WTC11 (cell line): ENCODE measurements at regions not wholly inside any gene's neighbourhood (a gene's known extent, or its start where the extent isn't known, plus 50 kb on each side); places are given as distances from the start of the nearest gene placed in this dataset.

Source experiments
- ATAC-seq: fragments of 200-7000 bp; cut with Tn5 transposase; 2 replicates; pipeline ENCODE4 v1.10.0; 2021; ENCODE audit warnings: mild to moderate bottlenecking, moderate library complexity
- CTCF ChIA-PET: fragments of 300-600 bp; sonication (Branson Sonifier 250); formaldehyde crosslinking; loops from one replicate; lab custom pipeline; 2021; ENCODE audit warnings: antibody characterized with exemption; lab: Charles Lee
- POLR2A ChIA-PET: fragments of 350-600 bp; sonication (Branson Sonifier 250); formaldehyde crosslinking; loops from one replicate; lab custom pipeline; 2021; ENCODE audit warnings: antibody characterized with exemption; lab: Charles Lee
- DNase-seq: peaks from one replicate; pipeline ENCODE4 v3.0.0; 2021; ENCODE audit warnings: low spot score
- H3K27ac Mint-ChIP-seq: 2 replicates; pipeline ENCODE4 v1.8.0; 2021; ENCODE audit warnings: mixed read lengths
- H3K27me3 Mint-ChIP-seq: 2 replicates; pipeline ENCODE4 v1.8.0; 2021; ENCODE audit warnings: low read depth, mild to moderate bottlenecking, moderate library complexity, mixed read lengths
- H3K36me3 Mint-ChIP-seq: 2 replicates; pipeline ENCODE4 v1.8.0; 2021; ENCODE audit warnings: mixed read lengths
- H3K4me1 Mint-ChIP-seq: 2 replicates; pipeline ENCODE4 v1.8.0; 2022; ENCODE audit warnings: mixed read lengths
- H3K4me3 Mint-ChIP-seq: 2 replicates; pipeline ENCODE4 v1.8.0; 2021; ENCODE audit warnings: mild to moderate bottlenecking, moderate library complexity, mixed read lengths
- H3K9me3 Mint-ChIP-seq: 2 replicates; pipeline ENCODE4 v1.8.0; 2021; ENCODE audit warnings: mixed read lengths
- ATF3 ChIP-seq: sonication (generic); formaldehyde crosslinking; conservative IDR thresholded peaks from 2 replicates; pipeline ENCODE4 v1.8.1; 2022; ENCODE audit warnings: mild to moderate bottlenecking, missing genetic modification reagents
- CTCF ChIP-seq: fragments of 200-600 bp; IDR thresholded peaks from 2 replicates; pipeline ENCODE4 v1.8.0; 2022; ENCODE audit warnings: antibody characterized with exemption
- JAZF1 ChIP-seq: fragments of 250-450 bp; sonication (Bioruptor Pico); IDR thresholded peaks from 2 replicates; pipeline ENCODE4 v1.9.0; 2021; ENCODE audit warnings: moderate library complexity, mild to moderate bottlenecking, inconsistent platforms
- NFYB ChIP-seq: sonication (generic); formaldehyde crosslinking; conservative IDR thresholded peaks from 2 replicates; pipeline ENCODE4 v1.8.0; 2022; ENCODE audit warnings: low read depth, missing genetic modification reagents
- PRDM15 ChIP-seq: sonication (generic); formaldehyde crosslinking; IDR thresholded peaks from 2 replicates; pipeline ENCODE4 v1.8.0; 2022; ENCODE audit warnings: missing genetic modification reagents
- TEAD4 ChIP-seq: sonication (generic); formaldehyde crosslinking; IDR thresholded peaks from 2 replicates; pipeline ENCODE4 v1.8.0; 2022; ENCODE audit warnings: mild to moderate bottlenecking, missing genetic modification reagents
- TF ChIP-seq, protein P1 (sequence below): fragments of 250-450 bp; sonication (Bioruptor Pico); IDR thresholded peaks from 2 replicates; pipeline ENCODE4 v1.9.0; 2021; ENCODE audit warnings: mild to moderate bottlenecking
- TF ChIP-seq, protein P2 (sequence below): fragments of 250-450 bp; sonication (Bioruptor Pico); IDR thresholded peaks from 2 replicates; pipeline ENCODE4 v2.1.2; 2022; ENCODE audit warnings: mild to moderate bottlenecking, moderate library complexity
- TF ChIP-seq, protein P3 (sequence below): sonication (generic); formaldehyde crosslinking; conservative IDR thresholded peaks from 2 replicates; pipeline ENCODE4 v1.8.1; 2023; ENCODE audit warnings: mild to moderate bottlenecking, low read depth, missing genetic modification reagents, moderate library complexity
- TF ChIP-seq, protein P4 (sequence below): sonication (generic); formaldehyde crosslinking; IDR thresholded peaks from 2 replicates; pipeline ENCODE4 v1.8.1; 2022; ENCODE audit warnings: low read depth, mild to moderate bottlenecking, moderate library complexity, missing genetic modification reagents, borderline replicate concordance

GRCh38 chr5:2185646-2186471 is 303.1 kb upstream of the IRX4 start:
- CTCF ChIA-PET, result no interaction called here
- Mint-ChIP-seq H3K27ac (no peak overlapping the region), H3K4me1 (0 out of 2 replicates have a peak, but pooled peaks cover 3% of the 10 kb centered on the region)

More at GRCh38 chr5:2185646-2186471, 303.1 kb upstream of the IRX4 start:
- POLR2A ChIA-PET, result no interaction called here
- H3K27me3 Mint-ChIP-seq, result no peaks in the 10 kb centered on the region
- no peak overlapping the region for H3K4me3 Mint-ChIP-seq
- H3K36me3 Mint-ChIP-seq, result no peaks in the 10 kb centered on the region
- DNase-seq (no peak), ATAC-seq (no peak)
- TF ChIP-seq CTCF (no peak), TEAD4 (CRISPR knock-in tag) (no peak), PRDM15 (CRISPR knock-in tag) (no peak), JAZF1 (CRISPR knock-in tag) (no peak), ATF3 (CRISPR knock-in tag) (no peak), NFYB (CRISPR knock-in tag) (no peak)
- TF ChIP-seq, protein P1, sequence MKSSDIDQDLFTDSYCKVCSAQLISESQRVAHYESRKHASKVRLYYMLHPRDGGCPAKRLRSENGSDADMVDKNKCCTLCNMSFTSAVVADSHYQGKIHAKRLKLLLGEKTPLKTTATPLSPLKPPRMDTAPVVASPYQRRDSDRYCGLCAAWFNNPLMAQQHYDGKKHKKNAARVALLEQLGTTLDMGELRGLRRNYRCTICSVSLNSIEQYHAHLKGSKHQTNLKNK (CRISPR knock-in tag), result no peak
- TF ChIP-seq, protein P2, sequence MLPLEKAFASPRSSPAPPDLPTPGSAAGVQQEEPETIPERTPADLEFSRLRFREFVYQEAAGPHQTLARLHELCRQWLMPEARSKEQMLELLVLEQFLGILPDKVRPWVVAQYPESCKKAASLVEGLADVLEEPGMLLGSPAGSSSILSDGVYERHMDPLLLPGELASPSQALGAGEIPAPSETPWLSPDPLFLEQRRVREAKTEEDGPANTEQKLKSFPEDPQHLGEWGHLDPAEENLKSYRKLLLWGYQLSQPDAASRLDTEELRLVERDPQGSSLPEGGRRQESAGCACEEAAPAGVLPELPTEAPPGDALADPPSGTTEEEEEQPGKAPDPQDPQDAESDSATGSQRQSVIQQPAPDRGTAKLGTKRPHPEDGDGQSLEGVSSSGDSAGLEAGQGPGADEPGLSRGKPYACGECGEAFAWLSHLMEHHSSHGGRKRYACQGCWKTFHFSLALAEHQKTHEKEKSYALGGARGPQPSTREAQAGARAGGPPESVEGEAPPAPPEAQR (CRISPR knock-in tag), result no peak
- TF ChIP-seq, protein P3, sequence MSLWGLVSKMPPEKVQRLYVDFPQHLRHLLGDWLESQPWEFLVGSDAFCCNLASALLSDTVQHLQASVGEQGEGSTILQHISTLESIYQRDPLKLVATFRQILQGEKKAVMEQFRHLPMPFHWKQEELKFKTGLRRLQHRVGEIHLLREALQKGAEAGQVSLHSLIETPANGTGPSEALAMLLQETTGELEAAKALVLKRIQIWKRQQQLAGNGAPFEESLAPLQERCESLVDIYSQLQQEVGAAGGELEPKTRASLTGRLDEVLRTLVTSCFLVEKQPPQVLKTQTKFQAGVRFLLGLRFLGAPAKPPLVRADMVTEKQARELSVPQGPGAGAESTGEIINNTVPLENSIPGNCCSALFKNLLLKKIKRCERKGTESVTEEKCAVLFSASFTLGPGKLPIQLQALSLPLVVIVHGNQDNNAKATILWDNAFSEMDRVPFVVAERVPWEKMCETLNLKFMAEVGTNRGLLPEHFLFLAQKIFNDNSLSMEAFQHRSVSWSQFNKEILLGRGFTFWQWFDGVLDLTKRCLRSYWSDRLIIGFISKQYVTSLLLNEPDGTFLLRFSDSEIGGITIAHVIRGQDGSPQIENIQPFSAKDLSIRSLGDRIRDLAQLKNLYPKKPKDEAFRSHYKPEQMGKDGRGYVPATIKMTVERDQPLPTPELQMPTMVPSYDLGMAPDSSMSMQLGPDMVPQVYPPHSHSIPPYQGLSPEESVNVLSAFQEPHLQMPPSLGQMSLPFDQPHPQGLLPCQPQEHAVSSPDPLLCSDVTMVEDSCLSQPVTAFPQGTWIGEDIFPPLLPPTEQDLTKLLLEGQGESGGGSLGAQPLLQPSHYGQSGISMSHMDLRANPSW, result no peak
- TF ChIP-seq, protein P4, sequence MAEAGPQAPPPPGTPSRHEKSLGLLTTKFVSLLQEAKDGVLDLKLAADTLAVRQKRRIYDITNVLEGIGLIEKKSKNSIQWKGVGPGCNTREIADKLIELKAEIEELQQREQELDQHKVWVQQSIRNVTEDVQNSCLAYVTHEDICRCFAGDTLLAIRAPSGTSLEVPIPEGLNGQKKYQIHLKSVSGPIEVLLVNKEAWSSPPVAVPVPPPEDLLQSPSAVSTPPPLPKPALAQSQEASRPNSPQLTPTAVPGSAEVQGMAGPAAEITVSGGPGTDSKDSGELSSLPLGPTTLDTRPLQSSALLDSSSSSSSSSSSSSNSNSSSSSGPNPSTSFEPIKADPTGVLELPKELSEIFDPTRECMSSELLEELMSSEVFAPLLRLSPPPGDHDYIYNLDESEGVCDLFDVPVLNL (CRISPR knock-in tag), result no peak
- no peaks in the 10 kb centered on the region for H3K9me3 Mint-ChIP-seq
